GM12878 (cell line): ENCODE measurements at regions not wholly inside any gene's neighbourhood (a gene's known extent, or its start where the extent isn't known, plus 50 kb on each side); places are given as distances from the start of the nearest gene placed in this dataset.
A peak's percentile ranks its signal among the peaks of the same experiment; 100 is the strongest.

Source experiments
- CBX5 ChIP-seq: sonication (generic); IDR thresholded peaks from 2 replicates; pipeline ENCODE4 v1.6.1; 2016; ENCODE audit warnings: low read depth, moderate library complexity, mild to moderate bottlenecking, inconsistent platforms
- IKZF2 ChIP-seq, 2 experiments: fragments of 450-650 bp; IDR thresholded peaks; 2 replicates each; pipeline ENCODE4 v1.6.1; 2017; ENCODE audit warnings: mild to moderate bottlenecking in 2 of 2, moderate library complexity in 2 of 2
- KLF5 ChIP-seq: fragments of 450-650 bp; IDR thresholded peaks from 2 replicates; pipeline ENCODE4 v1.6.1; 2014; ENCODE audit warnings: mild to moderate bottlenecking; ENCODE audit not compliant: partially characterized antibody
- NFXL1 ChIP-seq: fragments of 450-650 bp; IDR thresholded peaks from 2 replicates; pipeline ENCODE4 v1.6.1; 2017; ENCODE audit warnings: antibody characterized with exemption, mild to moderate bottlenecking, borderline replicate concordance
- PAX5 ChIP-seq: IDR thresholded peaks from 2 replicates; pipeline ENCODE4 v1.6.1; 2011; ENCODE audit warnings: low read depth, low read length, borderline replicate concordance
- RCOR1 ChIP-seq: conservative IDR thresholded peaks from 2 replicates; pipeline ENCODE4 v1.6.1; 2012; ENCODE audit warnings: low read depth, low read length, improper control_type of control experiment
- SMAD1 ChIP-seq: fragments of 450-650 bp; IDR thresholded peaks from 2 replicates; pipeline ENCODE4 v1.6.1; 2018; ENCODE audit warnings: mild to moderate bottlenecking, low read depth; ENCODE audit not compliant: partially characterized antibody
- STAT3 ChIP-seq: IDR thresholded peaks from 2 replicates; pipeline ENCODE4 v1.6.1; 2011; ENCODE audit warnings: low read depth, low read length, improper control_type of control experiment
- ZNF217 ChIP-seq: fragments of 450-650 bp; IDR thresholded peaks from 2 replicates; pipeline ENCODE4 v1.6.1; 2017; ENCODE audit warnings: antibody characterized with exemption, mild to moderate bottlenecking
- ZNF592 ChIP-seq: fragments of 450-650 bp; IDR thresholded peaks from 2 replicates; pipeline ENCODE4 v1.6.1; 2017; ENCODE audit warnings: mild to moderate bottlenecking, moderate library complexity

GRCh38 chr6:105459864-105460263 lies 57.0 kb upstream of the PREP start (continued):
- no peak for TF ChIP-seq ZNF592
- TF ChIP-seq NFXL1, result no peak
- TF ChIP-seq STAT3, result no peak
- no peak for TF ChIP-seq CBX5
- no peak for TF ChIP-seq RCOR1
- TF ChIP-seq SMAD1, result no peak
- no peak for TF ChIP-seq ZNF217
- peak; percentile 39 to 54; a peak in 2 of 4 replicates for TF ChIP-seq IKZF2 (IDR thresholded peaks at IDR 0.05)
- TF ChIP-seq KLF5, result no peak
- TF ChIP-seq PAX5, result no peak
